ES-I3 (cell line): ENCODE measurements at regions not wholly inside any gene's neighbourhood (a gene's known extent, or its start where the extent isn't known, plus 50 kb on each side); places are given as distances from the start of the nearest gene placed in this dataset.

Source experiments
- H3K36me3 ChIP-seq: 2 replicates; pipeline ENCODE4 v1.6.1; 2013; ENCODE audit warnings: mild to moderate bottlenecking, low read length, control low read depth, moderate library complexity; ENCODE audit not compliant: insufficient read depth
- H3K4me1 ChIP-seq: 2 replicates; pipeline ENCODE4 v1.6.1; 2013; ENCODE audit warnings: mild to moderate bottlenecking, control low read depth, low read length; ENCODE audit not compliant: insufficient read depth
- H3K9ac ChIP-seq: 2 replicates; pipeline ENCODE4 v1.6.1; 2013; ENCODE audit warnings: low read depth, mild to moderate bottlenecking, low read length, moderate library complexity
- H3K9me3 ChIP-seq: 2 replicates; pipeline ENCODE4 v1.6.1; 2013; ENCODE audit warnings: mild to moderate bottlenecking, low read length, moderate library complexity; ENCODE audit not compliant: control insufficient read depth, insufficient read depth

- Histone ChIP-seq H3K4me1 (0 out of 2 replicates have a peak, but pooled peaks cover 4% of the 10 kb centered on the region), H3K9me3 (no peaks in the 10 kb centered on the region), H3K9ac (no peak overlapping the region), H3K36me3 (no peaks in the 10 kb centered on the region)
Measured at GRCh38 chr3:55180161-55180560, 252.3 kb upstream of the LRTM1 start.

GRCh38 chr3:55178336-55178735, 250.5 kb upstream of the LRTM1 start:
- H3K9ac ChIP-seq: no peak overlapping the region
- H3K9me3 ChIP-seq: no peaks in the 10 kb centered on the region
- H3K4me1 ChIP-seq: 0 out of 2 replicates have a peak, but pooled peaks cover 4% of the 10 kb centered on the region
- H3K36me3 ChIP-seq: no peaks in the 10 kb centered on the region

GRCh38 chr3:55177749-55178148, 249.9 kb upstream of the LRTM1 start:
- no peaks in the 10 kb centered on the region; the same call in 1 of the 2 replicates for H3K9me3 ChIP-seq
- no peaks in the 10 kb centered on the region for H3K36me3 ChIP-seq
- H3K4me1 ChIP-seq: 0 out of 2 replicates have a peak, but pooled peaks cover 4% of the 10 kb centered on the region
- no peak overlapping the region for H3K9ac ChIP-seq

GRCh38 chr3:55175423-55175822, 247.6 kb upstream of the LRTM1 start:
- Histone ChIP-seq H3K36me3 (no peaks in the 10 kb centered on the region), H3K9ac (no peak overlapping the region), H3K4me1 (0 out of 2 replicates have a peak, but pooled peaks cover 4% of the 10 kb centered on the region), H3K9me3 (peaks cover 5% of the 10 kb centered on the region; the same call in 1 of the 2 replicates)

GRCh38 chr3:55174747-55175146, 246.9 kb upstream of the LRTM1 start:
- H3K9me3 ChIP-seq: peaks cover 5% of the 10 kb centered on the region; the same call in 1 of the 2 replicates
- H3K9ac ChIP-seq: no peak overlapping the region
- H3K4me1 ChIP-seq: 0 out of 2 replicates have a peak, but pooled peaks cover 4% of the 10 kb centered on the region
- H3K36me3 ChIP-seq: no peaks in the 10 kb centered on the region

GRCh38 chr3:55173504-55173903, 245.6 kb upstream of the LRTM1 start:
- Histone ChIP-seq H3K36me3 (no peaks in the 10 kb centered on the region), H3K4me1 (0 out of 2 replicates have a peak, but pooled peaks cover 4% of the 10 kb centered on the region), H3K9me3 (peaks cover 5% of the 10 kb centered on the region; the same call in 1 of the 2 replicates), H3K9ac (no peak overlapping the region)

- Histone ChIP-seq H3K9me3 (peaks cover 5% of the 10 kb centered on the region; the same call in 1 of the 2 replicates), H3K36me3 (no peaks in the 10 kb centered on the region), H3K9ac (no peak overlapping the region), H3K4me1 (0 out of 2 replicates have a peak, but pooled peaks cover 1% of the 10 kb centered on the region)
Measured at GRCh38 chr3:55172913-55173312, 245.1 kb upstream of the LRTM1 start.

- H3K9ac ChIP-seq: no peak overlapping the region
Measured at GRCh38 chr3:55170444-55170843, 242.6 kb upstream of the LRTM1 start.

GRCh38 chr3:55169608-55170072, 241.8 kb upstream of the LRTM1 start:
- no peaks in the 10 kb centered on the region for H3K36me3 ChIP-seq
- H3K9me3 ChIP-seq: peaks cover 5% of the 10 kb centered on the region; the same call in 1 of the 2 replicates
- no peaks in the 10 kb centered on the region for H3K4me1 ChIP-seq
- H3K9ac ChIP-seq: no peak overlapping the region

More at GRCh38 chr3:55170444-55170843, 242.6 kb upstream of the LRTM1 start:
- Histone ChIP-seq H3K9me3 (peaks cover 5% of the 10 kb centered on the region; the same call in 1 of the 2 replicates), H3K36me3 (no peaks in the 10 kb centered on the region), H3K4me1 (no peaks in the 10 kb centered on the region)

- Histone ChIP-seq H3K9me3 (peaks cover 5% of the 10 kb centered on the region; the same call in 1 of the 2 replicates), H3K4me1 (no peaks in the 10 kb centered on the region), H3K36me3 (no peaks in the 10 kb centered on the region), H3K9ac (no peak overlapping the region)
Measured at GRCh38 chr3:55169161-55169560, 241.3 kb upstream of the LRTM1 start.

- Histone ChIP-seq H3K36me3 (no peaks in the 10 kb centered on the region), H3K4me1 (no peaks in the 10 kb centered on the region), H3K9ac (no peak overlapping the region)
Measured at GRCh38 chr3:55167586-55168317, 239.9 kb upstream of the LRTM1 start.

GRCh38 chr3:55166576-55167555, 239.0 kb upstream of the LRTM1 start:
- Histone ChIP-seq H3K9ac (no peak overlapping the region), H3K9me3 (no peaks in the 10 kb centered on the region), H3K36me3 (no peaks in the 10 kb centered on the region), H3K4me1 (no peaks in the 10 kb centered on the region)

More at GRCh38 chr3:55167586-55168317, 239.9 kb upstream of the LRTM1 start:
- peaks cover 5% of the 10 kb centered on the region; the same call in 1 of the 2 replicates for H3K9me3 ChIP-seq

- no peaks in the 10 kb centered on the region for H3K4me1 ChIP-seq
- H3K36me3 ChIP-seq: no peaks in the 10 kb centered on the region
- H3K9me3 ChIP-seq: no peaks in the 10 kb centered on the region
- H3K9ac ChIP-seq: no peak overlapping the region
Measured at GRCh38 chr3:55165704-55166405, 238.0 kb upstream of the LRTM1 start.
